Neural progenitor cell (in vitro differentiated cells): ENCODE measurements at regions not wholly inside any gene's neighbourhood (a gene's known extent, or its start where the extent isn't known, plus 50 kb on each side); places are given as distances from the start of the nearest gene placed in this dataset.

Experiments used
- DNase-seq: peaks from one replicate; pipeline ENCODE4 v3.0.0-alpha.2; 2016; ENCODE audit warnings: low spot score
- H2AFZ ChIP-seq: fragments of 200-600 bp; sonication (generic); replicated peaks from 2 replicates; pipeline ENCODE4 v1.6.1; 2016; ENCODE audit warnings: antibody characterized with exemption
- H3F3A ChIP-seq: fragments of 200-600 bp; sonication (generic); 2 replicates; pipeline ENCODE4 v1.6.1; 2016; ENCODE audit warnings: antibody characterized with exemption, low read depth
- H3K27ac ChIP-seq: fragments of 200-600 bp; sonication (generic); 2 replicates; pipeline ENCODE4 v1.5.1; 2016; ENCODE audit warnings: mild to moderate bottlenecking
- H3K27me3 ChIP-seq: fragments of 200-600 bp; sonication (generic); 2 replicates; pipeline ENCODE4 v1.6.1; 2016; ENCODE audit warnings: mild to moderate bottlenecking, moderate library complexity
- H3K36me3 ChIP-seq: fragments of 200-600 bp; sonication (generic); 2 replicates; pipeline ENCODE4 v1.5.1; 2016
- H3K4me1 ChIP-seq: fragments of 200-600 bp; sonication (generic); 2 replicates; pipeline ENCODE4 v1.6.1; 2016; ENCODE audit warnings: mixed run types
- H3K4me2 ChIP-seq: fragments of 200-600 bp; sonication (generic); 2 replicates; pipeline ENCODE4 v1.6.1; 2016
- H3K4me3 ChIP-seq: fragments of 200-600 bp; sonication (generic); 2 replicates; pipeline ENCODE4 v1.5.1; 2016
- H3K79me2 ChIP-seq: fragments of 200-600 bp; sonication (generic); 2 replicates; pipeline ENCODE4 v1.6.1; 2016; ENCODE audit warnings: low read depth
- H3K9ac ChIP-seq: fragments of 200-600 bp; sonication (generic); 2 replicates; pipeline ENCODE4 v1.6.1; 2016
- H3K9me3 ChIP-seq: fragments of 200-600 bp; sonication (generic); 2 replicates; pipeline ENCODE4 v1.5.1; 2016; ENCODE audit warnings: low read depth
- H4K20me1 ChIP-seq: fragments of 200-600 bp; sonication (generic); 2 replicates; pipeline ENCODE4 v1.6.1; 2016; ENCODE audit warnings: low read depth
- H3K27ac Mint-ChIP-seq: 3 replicates; pipeline ENCODE4 v1.8.0; 2021; ENCODE audit warnings: mixed read lengths
- H3K27me3 Mint-ChIP-seq: 2 replicates; pipeline ENCODE4 v1.8.0; 2022; ENCODE audit warnings: low read depth, mild to moderate bottlenecking, inconsistent platforms, moderate library complexity, mixed read lengths; ENCODE audit not compliant: insufficient read depth
- H3K36me3 Mint-ChIP-seq: 3 replicates; pipeline ENCODE4 v1.8.0; 2021; ENCODE audit warnings: mixed read lengths
- H3K4me1 Mint-ChIP-seq: 3 replicates; pipeline ENCODE4 v1.8.0; 2021; ENCODE audit warnings: mixed read lengths
- H3K4me3 Mint-ChIP-seq: 3 replicates; pipeline ENCODE4 v1.8.0; 2021; ENCODE audit warnings: mild to moderate bottlenecking, moderate library complexity, mixed read lengths
- H3K9me3 Mint-ChIP-seq: 3 replicates; pipeline ENCODE4 v1.8.0; 2020; ENCODE audit warnings: mixed read lengths
- CTCF ChIP-seq: fragments of 200-600 bp; sonication (generic); IDR thresholded peaks from 2 replicates; pipeline ENCODE4 v1.5.1; 2017; ENCODE audit warnings: antibody characterized with exemption, mild to moderate bottlenecking
- EZH2 ChIP-seq: fragments of 200-600 bp; sonication (generic); IDR thresholded peaks from 2 replicates; pipeline ENCODE4 v1.6.1; 2017; ENCODE audit warnings: antibody characterized with exemption, mild to moderate bottlenecking, moderate library complexity
- EZH2phosphoT487 ChIP-seq: fragments of 200-600 bp; sonication (generic); IDR thresholded peaks from 2 replicates; pipeline ENCODE4 v1.6.1; 2017; ENCODE audit warnings: antibody characterized with exemption

GRCh38 chrX:40266490-40267333, 169.0 kb upstream of the BCOR start:
- TF ChIP-seq EZH2 (no peak), CTCF (peak; percentile 73), EZH2phosphoT487 (no peak)
- peaks cover 7% of the 10 kb centered on the region for H3K27me3 ChIP-seq
- peak overlapping the region; percentile 34 for H3K4me3 ChIP-seq
- peak overlapping the region; percentile 62 for H3K4me3 Mint-ChIP-seq
- no peak overlapping the region for H3K27ac Mint-ChIP-seq
- peaks cover 7% of the 10 kb centered on the region for H3K9me3 Mint-ChIP-seq
- H4K20me1 ChIP-seq, result no peaks in the 10 kb centered on the region
- no peaks in the 10 kb centered on the region for H3K36me3 Mint-ChIP-seq
- H3K4me1 ChIP-seq, result peaks cover 21% of the 10 kb centered on the region
- peak overlapping the region; percentile 60 for H3K4me2 ChIP-seq
- peak overlapping the region; percentile 93 for H2AFZ ChIP-seq
- no peak overlapping the region for H3K27ac ChIP-seq
- H3K9me3 ChIP-seq, result no peaks in the 10 kb centered on the region
- no peaks in the 10 kb centered on the region for H3K36me3 ChIP-seq
- H3F3A ChIP-seq, result no peaks in the 10 kb centered on the region
- peak; percentile 88 for DNase-seq
- H3K9ac ChIP-seq, result no peak overlapping the region
- peaks cover 13% of the 10 kb centered on the region for H3K27me3 Mint-ChIP-seq
- H3K4me1 Mint-ChIP-seq, result peaks cover 8% of the 10 kb centered on the region
- no peaks in the 10 kb centered on the region for H3K79me2 ChIP-seq

GRCh38 chrX:40265936-40266335, 168.2 kb upstream of the BCOR start:
- Histone ChIP-seq H3K27me3 (peaks cover 7% of the 10 kb centered on the region), H3K4me2 (no peak overlapping the region), H4K20me1 (no peaks in the 10 kb centered on the region), H3K9ac (no peak overlapping the region), H3K36me3 (no peaks in the 10 kb centered on the region), H2AFZ (no peak overlapping the region), H3F3A (no peaks in the 10 kb centered on the region), H3K4me1 (peaks cover 21% of the 10 kb centered on the region), H3K27ac (no peak overlapping the region), H3K79me2 (no peaks in the 10 kb centered on the region), H3K4me3 (no peak overlapping the region), H3K9me3 (no peaks in the 10 kb centered on the region)
- Mint-ChIP-seq H3K27ac (no peak overlapping the region), H3K27me3 (peaks cover 15% of the 10 kb centered on the region), H3K9me3 (peaks cover 7% of the 10 kb centered on the region), H3K4me1 (peaks cover 8% of the 10 kb centered on the region), H3K36me3 (no peaks in the 10 kb centered on the region), H3K4me3 (peak overlapping the region; percentile 41)
- DNase-seq, result no peak
- TF ChIP-seq EZH2phosphoT487 (no peak), CTCF (no peak), EZH2 (no peak)

- H3K27ac Mint-ChIP-seq, result no peak overlapping the region
- Histone ChIP-seq H3K36me3 (no peaks in the 10 kb centered on the region), H3K79me2 (no peaks in the 10 kb centered on the region), H2AFZ (no peak overlapping the region), H3K4me2 (no peak overlapping the region), H3K27me3 (peaks cover 7% of the 10 kb centered on the region), H3F3A (no peaks in the 10 kb centered on the region), H3K4me3 (no peak overlapping the region), H4K20me1 (no peaks in the 10 kb centered on the region), H3K9ac (no peak overlapping the region), H3K27ac (no peak overlapping the region), H3K9me3 (no peaks in the 10 kb centered on the region), H3K4me1 (peaks cover 16% of the 10 kb centered on the region)
- no peak for TF ChIP-seq CTCF
- no peak for TF ChIP-seq EZH2
- TF ChIP-seq EZH2phosphoT487, result no peak
- H3K9me3 Mint-ChIP-seq, result peaks cover 3% of the 10 kb centered on the region
- H3K36me3 Mint-ChIP-seq, result no peaks in the 10 kb centered on the region
- peaks cover 8% of the 10 kb centered on the region for H3K4me1 Mint-ChIP-seq
- H3K27me3 Mint-ChIP-seq, result peaks cover 15% of the 10 kb centered on the region
- no peak overlapping the region for H3K4me3 Mint-ChIP-seq
- no peak for DNase-seq
Measured at GRCh38 chrX:40263014-40263560, 165.3 kb upstream of the BCOR start.
